Activated T-cell treated with anti-CD3 and anti-CD28 coated beads, Interleukin-2, amount 50 U/mL, for 1 hour (primary cell): ENCODE measurements at regions not wholly inside any gene's neighbourhood (a gene's known extent, or its start where the extent isn't known, plus 50 kb on each side); places are given as distances from the start of the nearest gene placed in this dataset.

ENCODE experiments used
- DNase-seq: peaks from one replicate; pipeline ENCODE4 v3.0.0-alpha.2; 2020

- DNase-seq, result no peak
Measured at GRCh38 chr2:136257893-136258292, 139.9 kb upstream of the CXCR4 start.

- DNase-seq, result peak; percentile 46
Measured at GRCh38 chr2:136255648-136256461, 137.9 kb upstream of the CXCR4 start.

GRCh38 chr2:136255127-136255526, 137.2 kb upstream of the CXCR4 start:
- no peak for DNase-seq

DNA sequence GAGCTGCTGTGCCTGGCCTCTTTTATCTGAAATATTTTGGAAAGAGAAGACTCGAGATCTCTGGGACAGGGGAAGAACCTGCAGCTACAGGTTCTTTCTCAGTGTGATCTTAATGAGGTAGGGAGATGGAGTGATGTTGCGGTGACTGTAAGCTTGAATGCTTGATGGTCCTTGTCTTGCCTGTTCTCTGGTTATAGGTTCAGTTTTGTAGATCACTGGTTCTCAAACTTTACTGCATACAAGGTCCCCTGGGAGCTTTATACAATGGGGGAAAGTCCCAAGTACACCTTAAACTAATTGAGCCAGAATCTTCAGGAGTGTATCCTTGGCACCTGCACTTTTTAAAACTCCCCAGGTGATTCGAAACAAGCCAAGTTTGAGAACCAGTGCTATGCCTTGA, 136.7 kb upstream of the CXCR4 start:
- no peak for DNase-seq

- no peak for DNase-seq
Measured at GRCh38 chr2:136253288-136254004, 135.5 kb upstream of the CXCR4 start.

DNA sequence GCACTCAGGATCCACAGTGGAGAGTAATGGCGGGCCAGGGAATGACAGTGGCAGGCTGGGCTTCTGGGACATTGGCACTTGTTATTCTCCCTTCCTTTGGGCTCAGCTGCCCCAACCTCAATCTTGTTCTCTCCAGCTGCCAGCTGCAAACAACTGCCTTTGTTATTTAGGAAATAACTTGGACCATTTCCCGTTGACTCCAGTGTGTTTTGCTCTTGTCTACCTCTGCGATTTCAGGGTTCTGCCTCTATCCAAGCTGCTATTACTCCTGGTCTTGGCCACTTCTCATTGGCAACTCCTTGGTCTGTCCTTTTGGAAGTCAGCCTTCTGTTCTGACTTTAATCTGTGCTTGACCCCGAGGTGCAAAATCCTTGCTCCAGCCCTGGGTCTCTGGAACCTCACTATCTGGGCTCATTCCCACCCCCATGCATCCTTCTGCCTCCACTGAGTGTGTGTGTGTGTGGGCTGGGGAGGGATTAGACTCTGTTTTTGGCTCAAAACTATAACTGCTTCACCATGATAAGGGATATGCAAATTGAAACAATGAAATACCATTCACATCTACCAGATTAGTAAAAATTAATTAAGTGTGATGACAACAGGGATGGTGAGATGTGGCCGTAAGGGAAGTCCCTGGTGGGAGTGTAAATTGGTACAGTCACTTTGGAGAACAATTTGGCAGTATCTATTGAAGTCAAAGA, 134.1 kb upstream of the CXCR4 start:
- no peak for DNase-seq

DNA sequence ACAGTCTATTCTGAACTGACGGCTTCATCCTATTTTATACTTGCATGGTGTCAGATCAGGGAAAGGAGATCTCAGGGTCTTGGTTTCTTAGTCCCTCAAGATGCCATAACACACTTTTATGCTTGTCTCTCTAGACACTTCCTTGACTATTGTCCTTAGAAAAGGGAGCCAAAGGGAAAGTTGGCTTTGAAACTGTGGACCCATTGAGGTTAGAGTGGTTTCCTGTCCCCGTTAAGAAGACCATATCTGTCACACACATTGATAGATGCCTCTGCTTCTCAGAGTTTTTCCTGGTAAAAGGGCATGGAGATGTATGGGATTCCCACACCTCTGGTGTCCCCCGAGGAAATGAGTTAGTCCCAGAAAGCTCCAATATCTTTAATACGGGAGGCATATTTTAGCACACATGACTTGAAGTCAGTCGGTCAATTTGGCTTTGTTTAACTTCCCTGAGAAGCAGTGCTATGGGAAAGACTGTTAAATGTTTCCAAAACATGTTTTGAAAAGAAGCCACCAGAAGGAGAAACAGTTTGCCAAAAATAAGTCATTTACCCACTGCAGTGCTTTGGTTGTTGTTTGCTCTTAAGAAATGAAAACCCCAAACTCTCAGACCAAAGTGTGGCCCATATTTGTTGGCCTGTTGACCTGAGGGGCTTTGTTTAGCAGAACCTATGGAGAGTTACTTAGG, 133.4 kb upstream of the CXCR4 start:
- no peak for DNase-seq

DNA sequence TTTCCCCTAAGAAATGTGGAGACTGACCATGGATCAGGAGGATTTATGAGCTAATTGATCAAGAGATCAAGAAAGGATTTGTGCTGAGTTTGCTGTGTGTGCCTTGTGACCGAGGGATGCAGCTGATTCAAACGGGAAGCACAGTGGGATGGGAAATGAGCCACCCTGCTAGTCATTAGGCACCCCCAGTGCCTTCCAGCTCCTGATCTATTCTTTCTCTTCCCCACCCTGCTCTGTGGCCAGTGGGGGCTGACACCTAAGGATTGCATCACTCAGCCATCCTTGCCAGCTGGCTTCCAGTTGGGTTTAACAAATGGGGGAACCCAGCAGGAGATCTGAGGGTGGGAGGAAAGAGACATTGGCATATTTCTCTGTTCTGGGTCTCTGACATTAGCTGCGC, 132.2 kb upstream of the CXCR4 start:
- DNase-seq, result no peak

- DNase-seq, result no peak
Measured at GRCh38 chr2:136248907-136249306, 131.0 kb upstream of the CXCR4 start.

GRCh38 chr2:136248242-136248641, 130.3 kb upstream of the CXCR4 start:
- DNase-seq, result no peak

- no peak for DNase-seq
Measured at GRCh38 chr2:136247204-136247950, 129.4 kb upstream of the CXCR4 start.

GRCh38 chr2:136246086-136246669, 128.2 kb upstream of the CXCR4 start:
- DNase-seq, result no peak

- DNase-seq, result no peak
Measured at GRCh38 chr2:136245211-136245610, 127.3 kb upstream of the CXCR4 start.

- no peak for DNase-seq
Measured at GRCh38 chr2:136244536-136244885, 126.6 kb upstream of the CXCR4 start.

DNA sequence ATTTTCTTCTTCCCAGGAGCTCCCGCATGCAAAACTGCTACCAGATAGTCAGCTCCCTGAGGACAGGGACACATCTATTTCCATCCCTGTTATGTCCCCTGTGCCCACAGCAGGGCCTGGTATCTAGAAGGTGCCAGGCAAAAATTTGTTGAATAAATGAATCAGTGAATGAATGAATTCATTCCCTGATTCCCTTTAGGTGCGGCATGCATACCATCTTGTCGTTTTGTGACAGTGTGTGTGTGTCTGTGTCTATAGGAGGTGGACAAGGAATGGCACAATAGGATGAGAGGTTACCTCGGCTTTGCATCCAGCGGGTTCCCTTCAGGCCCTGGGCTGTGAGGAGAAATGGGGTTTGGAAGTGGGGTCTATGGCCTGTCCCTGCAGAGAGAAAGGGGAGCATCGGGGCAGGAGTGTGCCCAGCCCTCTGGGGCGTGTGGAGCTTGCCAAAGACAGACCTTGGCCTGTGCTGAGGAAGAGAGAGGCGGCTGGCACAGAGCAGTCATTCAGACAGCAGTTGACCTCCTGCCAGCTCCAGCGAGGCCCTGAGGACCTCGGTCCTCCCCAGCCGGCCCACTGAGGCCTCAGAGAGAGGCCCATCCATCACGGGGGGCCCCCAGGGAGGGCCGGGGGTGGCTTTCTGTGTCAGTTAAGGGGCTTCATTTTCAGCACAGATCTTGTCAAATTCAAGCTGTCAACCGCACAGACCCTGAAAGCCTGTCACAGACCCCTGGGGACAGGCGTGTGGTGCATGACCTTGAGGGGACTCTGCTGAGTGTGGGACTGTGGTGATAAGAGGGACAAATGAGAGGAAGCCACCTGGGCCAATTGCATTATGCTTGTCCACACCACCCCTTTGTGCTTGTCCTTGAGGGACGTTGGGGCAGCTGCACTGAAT, 125.9 kb upstream of the CXCR4 start:
- DNase-seq, result no peak

GRCh38 chr2:136242687-136243277, 124.8 kb upstream of the CXCR4 start:
- peak; percentile 41 for DNase-seq

DNA sequence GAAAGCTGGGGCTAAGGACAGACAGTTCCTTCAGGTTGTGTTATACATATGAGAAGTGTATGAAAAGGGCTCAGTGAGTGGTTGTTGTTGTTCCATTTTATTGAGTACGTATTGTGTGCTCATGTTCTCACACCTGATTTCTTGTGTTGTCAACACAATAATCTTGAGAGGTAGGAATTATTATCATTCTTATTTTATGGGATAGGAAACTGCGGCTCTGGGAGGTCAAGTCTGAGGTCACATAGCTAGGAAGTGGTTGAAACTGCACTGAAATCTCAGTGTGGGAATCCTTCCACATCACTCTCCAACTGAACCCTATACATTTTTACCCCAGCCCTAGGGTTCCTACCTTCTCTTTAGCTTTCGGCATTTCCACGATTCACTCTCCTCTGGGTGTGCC, 124.2 kb upstream of the CXCR4 start:
- no peak for DNase-seq

DNA sequence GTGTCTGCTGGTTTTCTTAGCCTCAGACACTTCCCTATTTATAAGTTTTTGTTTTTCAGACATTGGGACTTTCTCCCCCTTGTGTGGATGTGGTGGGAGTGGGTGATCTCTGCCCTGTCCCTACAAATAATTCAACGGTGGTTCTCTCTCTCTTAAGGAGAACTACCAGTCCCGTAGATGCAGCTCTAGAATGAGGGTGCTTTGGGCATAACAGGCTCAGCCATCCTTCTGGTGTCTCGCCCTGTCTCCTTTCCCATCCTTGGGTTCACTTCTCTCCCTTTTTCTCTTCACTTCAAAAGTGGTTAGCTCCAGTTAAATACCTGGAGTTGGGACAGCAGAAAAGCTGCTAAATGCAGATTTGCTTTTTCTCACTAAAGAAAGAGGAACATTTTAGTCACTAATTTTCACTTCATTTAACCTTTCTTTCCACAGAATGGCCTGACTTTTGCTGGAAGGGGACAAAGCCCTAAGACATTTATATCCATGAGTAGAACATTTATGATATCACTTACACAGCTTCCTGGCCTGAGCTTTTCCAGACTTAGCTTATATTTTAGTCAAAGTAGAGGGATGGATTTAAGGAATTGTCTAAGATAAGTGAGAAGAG, 121.2 kb upstream of the CXCR4 start:
- peak; percentile 33 for DNase-seq

GRCh38 chr2:136238286-136239078, 120.5 kb upstream of the CXCR4 start:
- peak; percentile 58 for DNase-seq
